ENCODE measurements at regions not wholly inside any gene's neighbourhood (a gene's known extent, or its start where the extent isn't known, plus 50 kb on each side); places are given as distances from the start of the nearest gene placed in this dataset.
"Not testable (repeated sequence)": the region's sequence is repeated elsewhere in the genome, so short reads cannot be mapped to it uniquely, and the experiment has no call there.

DNA sequence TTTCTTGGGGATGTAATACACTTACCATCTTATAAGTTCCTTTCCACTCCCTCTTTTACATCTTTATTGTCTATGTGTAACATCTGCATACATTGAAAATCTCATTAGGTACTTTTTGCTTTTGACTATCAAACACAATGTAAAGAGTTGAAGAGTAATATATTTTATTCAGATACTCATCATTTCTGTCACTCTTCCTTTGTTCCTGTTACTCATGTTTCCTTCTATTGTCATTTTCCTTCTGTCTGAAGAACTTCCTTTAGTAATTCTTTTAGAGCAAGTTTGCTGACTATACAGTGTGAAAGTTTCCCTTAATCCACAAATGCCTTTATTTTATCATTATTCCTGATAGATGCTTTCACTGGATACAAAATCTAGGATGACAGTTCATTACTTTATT, 339.8 kb downstream of the SOX4 start:
- DNase-seq (ENCODE audit: insufficient read length, low spot score) (no peak), FAIRE-seq (no peak)
- no peak for TF ChIP-seq POLR2A (IDR thresholded peaks at IDR 0.05; ENCODE audit: low read depth, low read length)

DNA sequence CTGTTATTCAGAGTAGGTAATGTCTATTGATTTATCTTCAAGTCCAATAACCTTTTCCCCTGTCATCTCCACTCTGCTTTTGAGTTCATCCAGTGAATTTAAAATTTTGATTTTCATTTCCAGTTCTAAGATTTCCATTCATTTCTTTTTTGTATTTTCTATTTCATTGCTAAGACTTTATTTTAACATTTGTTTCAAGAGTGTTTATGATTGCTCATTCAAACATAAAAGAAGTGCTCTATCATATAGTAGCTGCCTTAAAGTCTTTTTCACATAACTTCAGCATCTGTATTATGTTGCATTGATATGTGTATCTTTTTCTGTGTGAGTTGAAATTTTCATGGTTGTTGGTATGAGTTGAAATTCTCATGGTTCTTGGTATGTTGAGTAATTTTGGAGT, 341.6 kb downstream of the SOX4 start:
- no peak for TF ChIP-seq POLR2A (IDR thresholded peaks at IDR 0.05; ENCODE audit: low read depth, low read length)
- DNase-seq (ENCODE audit: insufficient read length, low spot score) (no peak), FAIRE-seq (no peak)

DNA sequence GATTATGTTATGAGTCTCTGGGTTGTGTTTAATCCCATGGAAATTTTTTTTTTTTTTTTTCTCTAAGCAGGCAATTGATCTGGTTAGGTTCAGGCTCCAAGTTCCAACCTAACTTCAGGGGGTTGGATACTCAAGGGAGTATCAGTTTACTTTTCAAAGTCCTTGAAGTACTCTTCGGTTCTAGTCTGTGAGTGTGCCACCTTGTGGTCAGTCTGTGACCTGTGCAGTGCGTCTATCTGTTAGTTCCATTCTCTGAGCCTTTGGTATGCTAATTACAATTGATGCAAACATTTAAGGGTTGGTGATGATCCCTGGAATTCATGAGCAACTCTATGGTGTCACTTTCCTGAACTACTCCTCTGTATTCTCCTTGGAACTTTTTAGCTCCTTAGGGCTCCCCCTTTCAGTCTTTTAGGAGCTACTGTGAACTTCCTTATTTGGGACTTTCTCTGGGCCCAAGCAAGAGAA, 342.0 kb downstream of the SOX4 start:
- DNase-seq (ENCODE audit: insufficient read length, low spot score) (no peak), FAIRE-seq (peak; percentile 85)
- no peak for TF ChIP-seq POLR2A (IDR thresholded peaks at IDR 0.05; ENCODE audit: low read depth, low read length)

DNA sequence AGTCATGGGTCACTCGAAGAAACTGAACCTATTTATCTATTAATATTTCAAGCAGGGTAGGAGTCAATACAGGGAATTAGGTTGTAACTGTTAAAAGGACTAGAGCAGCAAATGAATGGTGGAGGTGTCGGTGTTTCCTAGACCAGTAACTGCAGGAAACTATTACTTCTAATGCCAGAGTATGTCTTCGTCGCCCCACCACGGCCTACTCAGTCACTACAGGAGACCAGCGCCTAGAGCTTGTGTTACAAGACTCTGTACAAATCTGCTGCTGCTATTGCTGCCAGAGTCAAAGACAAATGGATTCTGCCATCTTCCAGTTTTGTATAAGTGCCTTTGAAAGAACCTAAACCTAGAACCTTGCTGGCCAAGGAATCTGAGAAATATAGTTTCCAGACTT, 343.9 kb downstream of the SOX4 start:
- no peak for DNase-seq (ENCODE audit: insufficient read length, low spot score)
- no peak for TF ChIP-seq POLR2A (IDR thresholded peaks at IDR 0.05; ENCODE audit: low read depth, low read length)
- no peak for FAIRE-seq

DNA sequence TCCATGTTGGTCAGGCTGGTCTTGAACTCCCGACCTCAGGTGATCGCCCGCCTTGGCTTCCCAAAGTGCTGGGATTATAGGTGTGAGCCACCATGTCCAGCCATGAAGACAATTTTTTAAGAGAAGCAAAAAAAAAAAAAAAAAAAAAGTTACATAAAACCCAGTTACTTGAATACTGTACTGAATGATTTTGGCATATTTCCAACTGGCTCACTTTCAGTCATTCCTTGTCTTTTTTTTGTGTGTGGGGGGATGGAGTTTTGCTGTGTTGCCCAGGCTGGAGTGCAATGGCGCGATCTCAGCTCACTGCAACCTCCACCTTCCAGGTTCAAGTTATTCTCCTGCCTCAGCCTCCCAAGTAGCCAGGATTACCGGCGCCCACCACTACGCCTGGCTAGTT, 345.5 kb downstream of the SOX4 start:
- not testable (repeated sequence) for FAIRE-seq

DNA sequence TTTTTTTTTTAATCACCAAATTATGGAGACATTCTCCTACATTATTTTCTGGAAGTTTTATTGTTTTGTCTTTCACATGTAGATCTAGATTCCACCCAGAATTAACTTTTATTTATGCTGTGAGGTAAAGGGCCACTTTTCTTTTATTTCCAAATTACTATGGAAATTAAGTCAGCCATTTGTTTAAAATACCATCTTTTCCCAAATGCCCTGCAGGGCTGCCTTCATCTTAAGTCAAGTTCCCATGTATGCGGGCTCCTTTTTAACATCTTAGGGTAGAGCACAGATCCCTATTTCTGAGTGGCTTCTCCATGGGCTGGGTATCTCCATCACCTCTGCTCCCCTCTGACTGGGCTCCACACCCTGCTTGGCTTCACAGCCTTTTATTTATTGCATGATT, 348.4 kb downstream of the SOX4 start:
- FAIRE-seq (no peak), DNase-seq (ENCODE audit: insufficient read length, low spot score) (no peak)
- no peak for TF ChIP-seq POLR2A (IDR thresholded peaks at IDR 0.05; ENCODE audit: low read depth, low read length)

More for the DNA sequence above, 345.5 kb downstream of the SOX4 start:
- not testable (repeated sequence) for DNase-seq (ENCODE audit: insufficient read length, low spot score)

DNA sequence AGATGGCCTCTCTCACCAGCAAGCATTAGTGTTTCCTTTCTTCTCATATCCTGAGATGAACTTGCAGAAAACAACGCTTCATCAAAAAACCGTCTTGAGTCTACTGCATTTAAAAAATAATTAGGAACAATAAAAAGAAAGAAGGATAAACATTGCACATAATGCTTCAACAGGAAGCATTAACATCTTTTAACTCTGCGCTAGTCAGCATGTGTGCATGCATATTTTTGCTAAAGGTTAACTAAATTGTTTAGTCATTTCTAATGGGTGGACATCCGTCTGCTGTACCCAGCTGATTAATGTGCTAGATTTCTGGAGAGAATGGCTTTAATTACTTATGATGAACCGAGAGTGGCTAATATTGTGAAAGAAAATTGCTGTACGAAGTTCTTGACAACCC, 349.3 kb downstream of the SOX4 start:
- FAIRE-seq (no peak), DNase-seq (ENCODE audit: insufficient read length, low spot score) (no peak)
- TF ChIP-seq POLR2A (IDR thresholded peaks at IDR 0.05; ENCODE audit: low read depth, low read length): no peak

DNA sequence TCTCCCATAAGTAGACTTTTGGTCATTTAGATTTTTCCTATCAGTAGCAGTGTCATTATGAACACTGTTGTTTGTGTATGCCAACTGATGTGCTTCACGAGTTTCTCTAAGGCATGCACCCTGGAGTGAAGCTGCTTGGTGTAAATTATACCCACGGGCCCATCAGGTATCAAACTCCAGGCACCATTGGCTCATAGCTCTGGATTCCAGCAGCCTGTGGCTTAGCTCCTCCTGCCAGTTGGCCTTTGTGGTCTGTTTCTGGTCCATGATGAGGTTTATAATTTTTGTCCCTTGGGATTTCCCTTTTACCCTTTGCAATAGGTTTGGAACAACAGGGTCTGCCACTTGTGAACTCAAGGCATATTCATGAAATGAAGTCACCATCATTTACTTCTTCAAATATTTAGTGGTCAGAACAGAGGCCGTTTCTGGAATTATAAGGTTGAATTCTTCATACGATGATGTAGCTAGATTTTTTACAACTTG, 350.5 kb downstream of the PRL start:
- peak; percentile 94 for FAIRE-seq
- no peak for TF ChIP-seq POLR2A (IDR thresholded peaks at IDR 0.05; ENCODE audit: low read depth, low read length)
- peak; percentile 42 for DNase-seq (ENCODE audit: insufficient read length, low spot score)

DNA sequence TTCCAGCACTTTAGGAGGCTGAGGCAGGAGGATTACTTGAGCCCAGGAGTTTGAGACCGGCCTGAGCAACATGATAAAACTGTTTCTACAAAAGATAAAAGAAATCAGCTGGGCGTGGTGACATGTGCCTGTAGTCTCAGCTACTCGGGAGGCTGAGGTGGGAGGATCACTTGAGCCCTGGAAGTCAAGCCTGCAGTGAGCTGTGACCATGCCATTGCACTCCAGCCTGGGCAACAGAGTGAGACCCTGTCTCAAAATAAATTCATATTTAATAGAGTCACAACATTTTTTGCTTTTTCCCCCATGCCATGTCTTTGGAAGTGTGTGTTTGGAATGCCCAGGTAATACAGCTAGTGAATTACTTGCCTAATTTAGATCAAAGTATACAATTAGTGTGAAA, 349.6 kb downstream of the PRL start:
- not testable (repeated sequence) for DNase-seq (ENCODE audit: insufficient read length, low spot score); FAIRE-seq

DNA sequence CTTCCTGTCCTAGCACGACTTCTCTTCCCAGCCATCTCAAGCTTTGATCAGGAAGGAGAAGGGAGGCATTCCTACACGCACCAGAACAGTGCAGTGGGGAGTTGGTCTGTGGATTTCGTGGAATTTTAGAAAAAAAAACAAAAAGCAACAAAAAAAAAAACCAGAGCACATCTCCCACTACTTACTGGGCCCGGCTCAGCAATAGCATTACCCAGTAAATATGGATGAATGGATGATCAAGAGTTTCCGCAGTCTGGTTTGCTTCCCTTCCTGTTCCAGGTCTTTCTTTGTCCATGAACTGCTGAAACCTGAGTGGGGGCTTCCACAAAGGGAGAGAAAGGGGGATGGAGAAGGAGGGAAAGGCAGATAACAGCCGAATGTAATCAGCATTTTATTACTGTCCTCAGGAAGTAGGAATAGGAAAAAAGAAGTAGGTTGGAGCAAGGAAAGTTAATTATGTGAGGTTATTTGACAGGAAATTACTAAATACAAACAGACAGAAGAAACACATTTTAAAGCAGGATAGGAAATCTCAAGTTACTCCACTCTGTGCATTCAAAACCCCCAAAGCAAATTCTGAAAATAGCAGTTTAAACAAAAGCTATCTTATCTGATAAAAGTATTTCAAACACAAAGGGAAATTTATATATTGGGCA, 349.0 kb downstream of the PRL start:
- FAIRE-seq (no peak), DNase-seq (ENCODE audit: insufficient read length, low spot score) (no peak)
- no peak for TF ChIP-seq POLR2A (IDR thresholded peaks at IDR 0.05; ENCODE audit: low read depth, low read length)

DNA sequence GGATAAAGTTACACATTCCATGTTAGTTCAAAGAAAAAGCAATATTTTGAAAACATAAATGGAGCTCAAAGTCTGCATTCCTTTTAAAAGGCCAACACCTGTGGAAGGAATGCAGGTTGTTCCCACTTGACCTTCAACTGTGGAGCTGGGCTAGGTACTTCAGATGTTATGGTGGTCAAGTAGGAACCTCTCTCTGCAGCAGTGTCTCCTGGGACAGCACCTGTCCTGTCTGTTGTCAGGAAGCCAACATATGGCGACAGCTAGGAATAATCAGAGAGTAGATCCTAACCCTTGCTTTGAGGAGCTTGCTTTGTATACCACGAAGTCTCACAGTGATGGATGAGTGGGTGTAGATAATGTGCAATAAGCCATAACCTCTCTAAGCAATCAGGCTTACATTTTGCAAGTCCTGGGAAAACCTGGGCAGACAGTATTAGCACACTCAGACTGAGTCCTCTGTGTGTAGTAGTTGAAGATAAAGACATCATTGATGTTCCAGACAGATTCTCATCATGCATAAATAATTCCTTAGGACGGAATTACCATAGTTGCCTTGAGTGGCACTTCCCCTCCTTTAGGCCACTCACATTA, 347.5 kb downstream of the PRL start:
- DNase-seq (ENCODE audit: insufficient read length, low spot score): no peak
- FAIRE-seq: no peak
- no peak for TF ChIP-seq POLR2A (IDR thresholded peaks at IDR 0.05; ENCODE audit: low read depth, low read length)

DNA sequence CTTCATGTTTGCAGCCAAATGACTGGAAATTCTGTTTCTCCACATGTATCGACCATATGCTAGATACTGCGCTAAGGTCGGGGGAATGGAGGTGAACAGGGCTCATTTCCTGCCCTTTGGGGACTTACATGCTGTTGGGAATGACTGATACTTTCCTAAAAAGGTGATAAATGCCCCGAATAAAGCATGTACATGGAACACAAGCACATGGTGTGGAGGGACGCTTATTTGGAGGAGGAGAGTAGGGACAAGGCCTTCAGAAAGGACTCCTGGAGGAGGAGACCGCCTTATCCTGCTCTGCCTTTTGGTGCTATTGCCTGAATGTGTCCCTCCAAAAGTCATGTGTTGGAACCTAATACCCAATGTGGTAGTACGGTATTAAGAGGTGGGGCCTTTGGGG, 344.5 kb downstream of the PRL start:
- DNase-seq (ENCODE audit: insufficient read length, low spot score) (no peak), FAIRE-seq (no peak)
- TF ChIP-seq POLR2A (IDR thresholded peaks at IDR 0.05; ENCODE audit: low read depth, low read length): no peak

DNA sequence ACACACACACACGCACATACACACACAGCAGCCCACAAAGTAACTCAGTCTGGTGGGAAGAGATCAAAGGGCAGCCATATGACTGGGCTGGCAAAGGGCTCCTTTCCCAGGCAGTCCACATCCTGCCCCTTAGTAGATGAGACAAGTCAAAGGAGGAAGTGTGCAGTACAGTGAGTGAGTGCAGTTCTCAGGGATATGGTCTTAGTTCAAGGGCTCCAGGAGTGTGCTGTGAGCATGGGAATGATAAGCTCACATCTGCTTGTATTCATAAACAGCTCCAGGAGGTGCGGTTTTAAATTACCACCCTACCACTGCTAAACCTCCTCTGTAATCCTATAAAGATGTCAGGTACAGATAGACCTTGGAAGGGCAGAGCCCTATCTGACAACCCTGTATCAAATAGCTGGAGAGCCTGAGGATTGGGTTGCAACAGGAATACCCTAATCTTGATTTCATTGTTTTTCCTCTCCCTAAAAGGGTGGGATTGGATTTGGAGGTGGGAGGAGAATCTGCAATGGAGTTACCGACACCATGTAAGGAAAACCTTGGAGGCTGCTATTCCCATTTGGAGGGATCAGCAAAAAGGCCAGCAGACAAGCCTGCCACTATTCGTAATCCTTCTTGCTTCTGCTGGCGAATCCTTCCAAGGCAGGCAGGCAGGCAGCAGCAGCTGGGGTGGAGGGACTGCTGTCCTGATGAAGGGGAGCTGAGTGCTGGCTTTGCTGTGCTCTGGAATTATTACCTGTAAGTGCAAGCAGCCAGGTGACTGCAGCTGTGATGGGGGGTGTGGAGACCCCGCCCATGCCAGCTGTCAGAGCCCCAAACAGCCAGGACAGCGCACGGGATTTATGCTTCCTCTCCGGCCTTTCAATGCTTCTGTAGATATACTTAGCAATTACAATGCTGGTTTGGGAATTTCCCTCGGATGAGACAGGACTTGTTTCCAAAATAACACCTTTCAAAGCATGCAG, 342.7 kb downstream of the PRL start:
- no peak for TF ChIP-seq POLR2A (IDR thresholded peaks at IDR 0.05; ENCODE audit: low read depth, low read length)
- no peak for DNase-seq (ENCODE audit: insufficient read length, low spot score)
- no peak for FAIRE-seq

DNA sequence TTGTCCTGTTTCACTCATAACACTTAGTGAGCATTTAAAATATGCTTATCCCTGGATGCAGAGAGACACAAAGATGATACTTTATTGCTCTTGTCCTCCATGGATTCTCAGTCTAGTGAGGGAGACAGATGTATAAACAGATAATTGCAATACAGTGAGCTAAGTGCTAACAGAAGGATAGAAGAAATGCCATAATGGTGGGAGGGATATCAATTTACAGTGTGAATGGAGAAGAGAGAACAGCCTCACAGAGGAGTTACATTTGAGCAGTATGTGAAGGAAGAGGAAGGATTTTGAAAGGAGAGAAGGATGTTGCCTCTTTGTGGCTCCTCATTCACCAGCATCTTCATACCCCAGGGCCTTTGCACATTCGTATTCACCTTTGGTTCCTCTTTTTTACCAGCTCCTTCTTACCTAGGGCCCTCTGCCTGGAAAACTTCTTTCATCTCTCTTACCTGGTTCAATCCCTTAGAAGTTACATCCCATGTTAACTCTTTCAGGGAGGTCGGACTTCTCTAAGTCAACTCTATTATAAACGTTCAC, 341.7 kb downstream of the PRL start:
- no peak for TF ChIP-seq POLR2A (IDR thresholded peaks at IDR 0.05; ENCODE audit: low read depth, low read length)
- FAIRE-seq (no peak), DNase-seq (ENCODE audit: insufficient read length, low spot score) (no peak)
